Upper lobe of left lung (tissue), 6 donors: ENCODE measurements at regions not wholly inside any gene's neighbourhood (a gene's known extent, or its start where the extent isn't known, plus 50 kb on each side); places are given as distances from the start of the nearest gene placed in this dataset.

ENCODE experiments used
- ATAC-seq, 2 donors: fragments of 200-7000 bp; cut with Tn5 transposase; one replicate each; pipeline ENCODE4 v1.9.1; 2022; ENCODE audit warnings: mild to moderate bottlenecking in 2 of 2, moderate library complexity in 2 of 2; ENCODE audit not compliant: low FRiP score in 2 of 2
- DNase-seq, 2 donors: peaks; one replicate each; pipeline ENCODE4 v3.0.0-alpha.2; 2019 to 2020
- H3K27ac ChIP-seq, 4 donors: fragments of 200-600 bp; sonication (generic); one replicate each; pipeline ENCODE4 v1.5.1; 2016 to 2019
- H3K27me3 ChIP-seq, 4 donors: fragments of 200-600 bp; sonication (generic); one replicate each; pipeline ENCODE4 v1.5.1; 2017 to 2019
- H3K36me3 ChIP-seq, 4 donors: fragments of 200-600 bp; sonication (generic); one replicate each; pipeline ENCODE4 v1.5.1; 2016 to 2019
- H3K4me1 ChIP-seq, 4 donors: fragments of 200-600 bp; sonication (generic); one replicate each; pipeline ENCODE4 v1.5.1; 2018 to 2019
- H3K4me3 ChIP-seq, 4 donors: fragments of 200-600 bp; sonication (generic); one replicate each; pipeline ENCODE4 v1.5.1; 2017 to 2019; ENCODE audit warnings: mild to moderate bottlenecking in 2 of 4, moderate library complexity in 1 of 4
- H3K9me3 ChIP-seq, 4 donors: fragments of 200-600 bp; sonication (generic); one replicate each; pipeline ENCODE4 v1.5.1; 2018 to 2019
- CTCF ChIP-seq, 6 experiments: fragments of 450-650 bp in 4 of 6; fragments of 200-600 bp in 2 of 6; sonication (generic) in 2 of 6; IDR thresholded peaks; one replicate each; pipeline ENCODE4 v1.5.1; 2016 to 2019; ENCODE audit warnings: antibody characterized with exemption in 6 of 6
- EP300 ChIP-seq, 4 donors: sonication (generic); formaldehyde crosslinking; IDR thresholded peaks; one replicate each; pipeline ENCODE4 v1.5.1; 2017; ENCODE audit warnings: antibody characterized with exemption in 4 of 4, control low read depth in 2 of 4
- POLR2A ChIP-seq, 4 donors: fragments of 450-650 bp; IDR thresholded peaks; one replicate each; pipeline ENCODE4 v1.5.1; 2016 to 2017; ENCODE audit warnings: antibody characterized with exemption in 4 of 4, mild to moderate bottlenecking in 2 of 4
- POLR2AphosphoS5 ChIP-seq, 2 donors: sonication (generic); formaldehyde crosslinking; IDR thresholded peaks; one replicate each; pipeline ENCODE4 v1.5.1; 2017; ENCODE audit warnings: antibody characterized with exemption in 2 of 2
- WGBS, 2 donors: methylation state at CpG; one replicate each; pipeline ENCODE4 v1.1.5; 2017 to 2018; 5-methylcytosine and 5-hydroxymethylcytosine counted together
- donor health status: DM: no; HTN: no; CAD: no; lungs with moderate emphysema.
- donor health status: DM: no; HTN: yes; CAD: no; lungs with severe emphysema.

- no peak overlapping the region for H3K4me3 ChIP-seq
- H3K4me1 ChIP-seq, result no peaks in the 10 kb centered on the region
- H3K27ac ChIP-seq, result no peak overlapping the region
- no peaks in the 10 kb centered on the region for H3K9me3 ChIP-seq
- peak in 1 of 2 donors; percentile 36 for DNase-seq
- no peak for TF ChIP-seq EP300 (IDR thresholded peaks at IDR 0.05)
- no peak for TF ChIP-seq CTCF (IDR thresholded peaks at IDR 0.05)
- TF ChIP-seq POLR2AphosphoS5 (IDR thresholded peaks at IDR 0.05), result no peak
- TF ChIP-seq POLR2A (IDR thresholded peaks at IDR 0.05), result no peak
- no peaks in the 10 kb centered on the region for H3K27me3 ChIP-seq
- no peaks in the 10 kb centered on the region for H3K36me3 ChIP-seq
- ATAC-seq, result no peak
- 83 to 86% methylated on average over 13 of the region's 13 CpGs for WGBS, 2 donors
These were observed 292.4 kb downstream of the THBS2 start for GRCh38 chr6:168961264-168961656.

- no peaks in the 10 kb centered on the region for H3K9me3 ChIP-seq
- TF ChIP-seq CTCF (IDR thresholded peaks at IDR 0.05) (no peak), EP300 (IDR thresholded peaks at IDR 0.05) (no peak), POLR2A (IDR thresholded peaks at IDR 0.05) (no peak), POLR2AphosphoS5 (IDR thresholded peaks at IDR 0.05) (no peak)
- H3K27ac ChIP-seq, result no peak overlapping the region
- no peak for ATAC-seq
- no peaks in the 10 kb centered on the region for H3K27me3 ChIP-seq
- 58 to 68% methylated on average over 11 of the region's 11 CpGs for WGBS, 2 donors
- H3K36me3 ChIP-seq, result no peaks in the 10 kb centered on the region
- no peak for DNase-seq
- no peaks in the 10 kb centered on the region for H3K4me1 ChIP-seq
- H3K4me3 ChIP-seq, result no peak overlapping the region
These were observed 292.9 kb downstream of the THBS2 start for GRCh38 chr6:168960551-168961263.

GRCh38 chr6:168959696-168960095, 293.9 kb downstream of the THBS2 start:
- ATAC-seq (no peak), DNase-seq (no peak)
- no peaks in the 10 kb centered on the region for H3K4me1 ChIP-seq
- no peaks in the 10 kb centered on the region for H3K9me3 ChIP-seq
- WGBS, 2 donors, result 85 to 87% methylated on average over 4 of the region's 4 CpGs
- TF ChIP-seq EP300 (IDR thresholded peaks at IDR 0.05) (no peak), POLR2AphosphoS5 (IDR thresholded peaks at IDR 0.05) (no peak), POLR2A (IDR thresholded peaks at IDR 0.05) (no peak)
- H3K4me3 ChIP-seq, result no peak overlapping the region
- no peaks in the 10 kb centered on the region for H3K27me3 ChIP-seq
- H3K36me3 ChIP-seq, result no peaks in the 10 kb centered on the region
- H3K27ac ChIP-seq, result no peak overlapping the region

GRCh38 chr6:168956884-168957730, 296.5 kb downstream of the THBS2 start:
- WGBS, 2 donors, result 59 to 61% methylated on average over 4 to 6 of the region's 6 CpGs

More at GRCh38 chr6:168956884-168957730, 296.5 kb downstream of the THBS2 start:
- no peak for TF ChIP-seq POLR2AphosphoS5 (IDR thresholded peaks at IDR 0.05)
- peak in 5 of 6 experiments; percentile 52 to 66 (median 65) for TF ChIP-seq CTCF (IDR thresholded peaks at IDR 0.05)
- no peaks in the 10 kb centered on the region for H3K36me3 ChIP-seq
- DNase-seq (peak; percentile 37 to 56), ATAC-seq (peak; percentile 65 to 90)
- no peaks in the 10 kb centered on the region for H3K27me3 ChIP-seq
- H3K27ac ChIP-seq, result no peak overlapping the region
- no peaks in the 10 kb centered on the region for H3K9me3 ChIP-seq
- no peaks in the 10 kb centered on the region for H3K4me1 ChIP-seq
- H3K4me3 ChIP-seq, result no peak overlapping the region
